Fibroblast of peridontal ligament (primary cell): ENCODE measurements at regions not wholly inside any gene's neighbourhood (a gene's known extent, or its start where the extent isn't known, plus 50 kb on each side); places are given as distances from the start of the nearest gene placed in this dataset.
A peak's percentile ranks its signal among the peaks of the same experiment; 100 is the strongest.

Experiments
- DNase-seq: peaks from one replicate; pipeline ENCODE4 v3.0.0-alpha.2; 2010; ENCODE audit errors: extremely low read depth

GRCh38 chr2:203813684-203814083, 53.9 kb upstream of the CTLA4 start:
- no peak for DNase-seq

- DNase-seq = peak; percentile 89
Measured at GRCh38 chr2:203814661-203815540, 52.7 kb upstream of the CTLA4 start.

GRCh38 chr2:203815541-203815898, 52.1 kb upstream of the CTLA4 start:
- no peak for DNase-seq

- no peak for DNase-seq
Measured at GRCh38 chr2:203817147-203817546, 50.4 kb upstream of the CTLA4 start.
